ENCODE measurements at regions not wholly inside any gene's neighbourhood (a gene's known extent, or its start where the extent isn't known, plus 50 kb on each side); places are given as distances from the start of the nearest gene placed in this dataset.

GRCh38 chr12:125515887-125516286 is 450.7 kb downstream of the AACS start:
- Mint-ChIP-seq H3K4me3 (no peak overlapping the region), H3K4me1 (ENCODE audit: low read depth) (no peaks in the 10 kb centered on the region), H3K27ac (no peak overlapping the region), H3K36me3 (no peaks in the 10 kb centered on the region), H3K9me3 (ENCODE audit: low read depth) (no peaks in the 10 kb centered on the region), H3K27me3 (no peaks in the 10 kb centered on the region)

DNA sequence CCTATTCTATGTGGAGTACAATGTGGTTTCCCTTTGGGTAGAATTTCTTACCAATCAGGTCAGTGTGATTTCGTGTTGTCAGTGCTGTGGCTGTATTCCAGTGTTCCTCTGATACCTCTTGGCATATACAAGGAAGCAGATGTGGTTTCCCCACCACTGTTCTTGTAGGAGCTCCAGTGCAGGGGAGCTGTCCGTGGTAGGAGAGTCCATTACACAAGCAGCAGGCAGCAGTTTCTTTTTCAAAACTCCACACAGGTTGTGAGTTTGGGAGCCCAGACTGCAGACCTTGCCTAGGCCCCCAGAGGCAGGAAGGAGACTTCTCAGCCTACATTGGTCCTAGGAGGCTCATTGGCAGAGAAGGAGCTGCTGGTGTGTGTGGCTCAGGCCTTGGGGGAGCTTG is 452.8 kb downstream of the AACS start:
- Mint-ChIP-seq H3K4me3 (no peak overlapping the region), H3K4me1 (ENCODE audit: low read depth) (no peaks in the 10 kb centered on the region), H3K36me3 (no peaks in the 10 kb centered on the region), H3K27ac (no peak overlapping the region), H3K9me3 (ENCODE audit: low read depth) (no peaks in the 10 kb centered on the region), H3K27me3 (peaks cover 2% of the 10 kb centered on the region)

GRCh38 chr12:125519026-125519651 is 453.9 kb downstream of the AACS start:
- H3K9me3 Mint-ChIP-seq (ENCODE audit: low read depth) = no peaks in the 10 kb centered on the region
- no peaks in the 10 kb centered on the region for H3K4me1 Mint-ChIP-seq (ENCODE audit: low read depth)
- H3K27me3 Mint-ChIP-seq = peaks cover 2% of the 10 kb centered on the region
- no peak overlapping the region for H3K27ac Mint-ChIP-seq
- no peak overlapping the region for H3K4me3 Mint-ChIP-seq
- H3K36me3 Mint-ChIP-seq = no peaks in the 10 kb centered on the region

GRCh38 chr12:125525879-125526278 is 460.6 kb downstream of the AACS start:
- Mint-ChIP-seq H3K36me3 (no peaks in the 10 kb centered on the region), H3K4me3 (no peak overlapping the region), H3K27me3 (peaks cover 2% of the 10 kb centered on the region), H3K9me3 (ENCODE audit: low read depth) (no peaks in the 10 kb centered on the region), H3K27ac (no peak overlapping the region), H3K4me1 (ENCODE audit: low read depth) (no peaks in the 10 kb centered on the region)

DNA sequence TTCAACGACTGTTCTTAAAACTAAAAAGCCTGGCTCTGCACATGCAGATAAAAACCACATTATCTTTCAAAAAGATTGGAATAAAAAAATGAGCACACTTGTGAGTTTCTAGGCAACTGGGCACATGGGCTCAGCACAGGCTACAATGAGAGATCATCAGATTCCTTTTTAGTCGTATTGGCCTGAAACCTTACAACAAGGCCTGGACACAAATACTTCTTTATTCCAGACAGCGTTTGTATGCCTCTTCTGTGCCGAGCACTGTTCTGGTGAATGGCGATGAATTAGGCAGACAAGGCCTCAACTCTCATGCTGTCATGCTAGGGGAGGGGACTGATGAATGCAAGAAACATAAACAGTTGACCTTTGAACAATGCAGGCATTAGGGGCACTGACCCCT is 463.0 kb downstream of the AACS start:
- H3K9me3 Mint-ChIP-seq (ENCODE audit: low read depth) = no peaks in the 10 kb centered on the region
- H3K27me3 Mint-ChIP-seq = peaks cover 4% of the 10 kb centered on the region
- no peaks in the 10 kb centered on the region for H3K4me1 Mint-ChIP-seq (ENCODE audit: low read depth)
- H3K36me3 Mint-ChIP-seq = no peaks in the 10 kb centered on the region
- H3K4me3 Mint-ChIP-seq = no peak overlapping the region
- H3K27ac Mint-ChIP-seq = no peak overlapping the region

DNA sequence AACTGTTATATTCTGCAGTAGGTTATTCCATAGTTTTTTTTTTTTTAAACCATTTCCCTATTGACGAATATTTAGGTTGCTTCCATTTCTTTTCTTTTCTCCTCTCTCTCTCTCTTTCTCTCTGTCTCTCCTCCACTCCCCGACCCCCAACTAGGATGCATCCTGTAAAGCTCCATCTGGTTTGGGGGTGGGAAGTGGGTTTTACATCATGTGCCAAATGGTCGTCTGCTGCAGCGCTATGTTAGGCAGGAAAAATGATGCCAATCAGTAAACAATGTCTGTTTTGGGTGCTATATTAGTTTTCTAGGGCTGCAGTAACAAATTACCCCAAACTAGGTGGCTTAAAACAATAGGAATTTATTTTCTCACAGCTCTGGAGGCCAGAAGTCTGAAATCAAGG is 465.0 kb downstream of the AACS start:
- H3K27ac Mint-ChIP-seq = no peak overlapping the region
- no peaks in the 10 kb centered on the region for H3K9me3 Mint-ChIP-seq (ENCODE audit: low read depth)
- H3K27me3 Mint-ChIP-seq = peaks cover 4% of the 10 kb centered on the region
- H3K4me1 Mint-ChIP-seq (ENCODE audit: low read depth) = no peaks in the 10 kb centered on the region
- H3K4me3 Mint-ChIP-seq = no peak overlapping the region
- no peaks in the 10 kb centered on the region for H3K36me3 Mint-ChIP-seq

DNA sequence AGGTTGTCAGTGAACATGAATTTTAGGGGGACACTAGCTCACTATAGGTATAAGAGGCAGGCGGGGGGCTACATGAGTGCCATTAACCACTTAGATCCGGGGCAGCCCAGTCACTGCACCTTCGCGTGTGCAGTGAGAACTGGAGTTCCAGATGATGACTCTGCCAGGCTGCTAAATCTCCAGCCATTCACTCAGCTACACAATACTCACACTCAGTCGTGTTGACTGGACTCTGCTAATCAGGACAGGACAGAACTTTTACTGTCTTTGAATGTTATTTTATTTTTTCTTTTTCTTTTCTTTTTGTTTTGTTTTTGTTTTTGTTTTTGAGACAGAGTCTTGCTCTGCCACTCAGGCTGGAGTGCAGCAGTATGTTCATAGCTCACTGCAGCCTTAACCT is 465.6 kb downstream of the AACS start:
- no peaks in the 10 kb centered on the region for H3K36me3 Mint-ChIP-seq
- H3K27me3 Mint-ChIP-seq = peaks cover 4% of the 10 kb centered on the region
- H3K9me3 Mint-ChIP-seq (ENCODE audit: low read depth) = no peaks in the 10 kb centered on the region
- H3K4me1 Mint-ChIP-seq (ENCODE audit: low read depth) = no peaks in the 10 kb centered on the region
- H3K27ac Mint-ChIP-seq = no peak overlapping the region
- H3K4me3 Mint-ChIP-seq = no peak overlapping the region

GRCh38 chr12:125531574-125531973 is 466.3 kb downstream of the AACS start:
- Mint-ChIP-seq H3K9me3 (ENCODE audit: low read depth) (no peaks in the 10 kb centered on the region), H3K27me3 (peaks cover 4% of the 10 kb centered on the region), H3K4me3 (no peak overlapping the region), H3K4me1 (ENCODE audit: low read depth) (no peaks in the 10 kb centered on the region), H3K27ac (no peak overlapping the region), H3K36me3 (no peaks in the 10 kb centered on the region)

DNA sequence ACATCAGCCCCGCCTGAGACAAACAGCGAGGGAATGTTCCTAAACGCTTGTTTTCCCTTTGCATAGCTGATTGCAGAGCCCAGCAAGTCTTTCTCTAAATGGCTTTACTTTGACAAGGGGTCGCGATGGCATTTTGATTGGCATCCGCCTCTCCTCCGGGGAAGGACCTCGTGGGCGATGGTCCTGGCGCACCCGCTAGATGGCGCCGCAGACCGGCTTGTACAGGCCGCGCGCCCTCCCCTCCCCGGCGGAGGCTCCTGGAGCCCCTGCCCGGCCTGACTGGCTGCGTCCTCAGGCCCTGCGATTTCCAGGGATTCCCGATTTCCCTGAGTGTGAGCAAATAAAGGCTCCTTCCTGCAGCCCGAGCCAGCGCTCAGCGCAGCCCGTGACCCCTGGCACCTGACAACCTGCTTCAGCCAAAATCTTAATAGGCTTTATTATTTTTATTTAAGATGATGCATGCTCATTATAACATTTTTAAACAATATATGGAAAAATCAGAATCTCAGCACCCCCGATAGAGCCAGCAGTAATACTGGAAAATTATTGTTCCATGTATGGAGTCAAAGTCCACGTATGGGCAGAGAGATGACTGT is 468.3 kb downstream of the AACS start:
- Mint-ChIP-seq H3K36me3 (no peaks in the 10 kb centered on the region), H3K4me3 (no peak overlapping the region), H3K4me1 (ENCODE audit: low read depth) (no peaks in the 10 kb centered on the region), H3K27me3 (peaks cover 4% of the 10 kb centered on the region), H3K27ac (no peak overlapping the region), H3K9me3 (ENCODE audit: low read depth) (no peaks in the 10 kb centered on the region)

DNA sequence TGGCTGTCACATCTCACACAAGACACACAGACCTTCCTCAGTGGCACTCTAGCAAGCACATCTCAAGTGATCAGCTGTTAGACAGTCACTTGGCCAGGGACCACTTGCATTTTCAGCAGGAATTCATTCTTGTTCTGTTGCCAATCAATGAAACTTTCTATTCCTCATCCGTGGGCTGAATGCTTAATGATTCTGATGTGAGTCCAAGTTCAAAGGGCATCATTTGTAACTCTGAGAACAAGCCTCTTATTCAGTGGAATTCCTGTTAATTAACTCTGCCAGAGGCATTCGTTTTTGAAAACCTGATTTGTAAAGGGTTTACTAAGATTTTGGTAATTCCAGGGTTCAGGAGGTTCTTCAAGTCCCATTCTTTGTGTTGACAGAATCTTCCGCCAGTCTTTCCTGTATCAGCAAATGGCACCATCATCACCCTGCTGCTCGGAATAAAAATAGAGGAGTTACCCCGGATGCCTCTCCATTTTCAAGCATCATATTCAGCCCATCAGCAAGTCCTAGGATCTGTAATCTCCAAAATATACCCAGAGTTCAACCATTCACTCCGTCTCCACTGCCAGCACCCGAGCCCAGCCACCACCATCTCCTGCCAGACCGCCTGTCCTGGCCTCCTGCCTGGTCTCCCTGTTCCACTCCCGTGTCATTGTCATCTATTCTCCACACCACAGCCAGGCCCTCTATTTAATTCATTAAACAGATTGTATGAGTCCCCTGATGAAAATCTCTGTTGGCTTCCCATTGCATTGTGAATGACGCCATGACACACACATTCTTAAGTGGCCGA is 473.4 kb downstream of the AACS start:
- Mint-ChIP-seq H3K36me3 (no peaks in the 10 kb centered on the region), H3K27me3 (no peaks in the 10 kb centered on the region), H3K9me3 (ENCODE audit: low read depth) (peaks cover 7% of the 10 kb centered on the region), H3K4me1 (ENCODE audit: low read depth) (no peaks in the 10 kb centered on the region), H3K27ac (no peak overlapping the region), H3K4me3 (no peak overlapping the region)

DNA sequence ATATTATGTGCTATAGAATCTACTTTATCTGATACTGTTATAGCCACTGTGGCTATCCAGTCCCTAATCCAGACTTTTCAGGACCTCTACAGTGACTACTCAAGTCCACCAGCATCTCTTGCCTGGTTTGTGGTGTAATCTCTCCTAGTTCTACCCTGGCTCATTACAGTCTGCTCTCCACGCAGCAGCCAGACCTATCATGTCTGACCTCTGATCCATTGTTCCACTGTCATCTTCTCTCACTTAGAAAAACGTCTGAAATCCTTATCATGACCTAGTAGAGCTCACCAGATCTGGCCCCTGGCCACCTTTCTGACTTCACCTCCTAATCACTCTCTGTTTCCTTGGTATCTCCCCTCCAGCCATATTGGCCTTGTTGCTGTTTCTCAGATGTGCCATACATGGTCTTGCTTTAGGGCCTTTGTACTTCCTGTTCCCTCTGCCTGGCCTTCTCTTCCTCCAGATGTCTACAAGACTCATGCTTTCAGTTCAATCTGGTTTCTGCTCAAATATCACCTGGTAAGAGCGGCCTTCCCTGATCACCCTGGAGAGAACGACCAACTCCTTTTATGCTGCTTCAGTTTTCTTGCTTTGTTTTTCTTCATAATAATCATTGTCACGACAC is 475.5 kb downstream of the AACS start:
- Mint-ChIP-seq H3K4me1 (ENCODE audit: low read depth) (no peaks in the 10 kb centered on the region), H3K27me3 (no peaks in the 10 kb centered on the region), H3K36me3 (no peaks in the 10 kb centered on the region), H3K27ac (no peak overlapping the region), H3K4me3 (no peak overlapping the region), H3K9me3 (ENCODE audit: low read depth) (peaks cover 7% of the 10 kb centered on the region)

GRCh38 chr12:125544960-125545359 is 479.7 kb downstream of the AACS start:
- Mint-ChIP-seq H3K4me3 (no peak overlapping the region), H3K27me3 (peaks cover 2% of the 10 kb centered on the region), H3K9me3 (ENCODE audit: low read depth) (peaks cover 12% of the 10 kb centered on the region), H3K36me3 (no peaks in the 10 kb centered on the region), H3K4me1 (ENCODE audit: low read depth) (no peaks in the 10 kb centered on the region), H3K27ac (no peak overlapping the region)

GRCh38 chr12:125549171-125549570 is 483.9 kb downstream of the AACS start:
- Mint-ChIP-seq H3K4me3 (no peak overlapping the region), H3K9me3 (ENCODE audit: low read depth) (peaks cover 4% of the 10 kb centered on the region), H3K4me1 (ENCODE audit: low read depth) (no peaks in the 10 kb centered on the region), H3K36me3 (no peaks in the 10 kb centered on the region), H3K27me3 (peaks cover 2% of the 10 kb centered on the region), H3K27ac (no peak overlapping the region)

DNA sequence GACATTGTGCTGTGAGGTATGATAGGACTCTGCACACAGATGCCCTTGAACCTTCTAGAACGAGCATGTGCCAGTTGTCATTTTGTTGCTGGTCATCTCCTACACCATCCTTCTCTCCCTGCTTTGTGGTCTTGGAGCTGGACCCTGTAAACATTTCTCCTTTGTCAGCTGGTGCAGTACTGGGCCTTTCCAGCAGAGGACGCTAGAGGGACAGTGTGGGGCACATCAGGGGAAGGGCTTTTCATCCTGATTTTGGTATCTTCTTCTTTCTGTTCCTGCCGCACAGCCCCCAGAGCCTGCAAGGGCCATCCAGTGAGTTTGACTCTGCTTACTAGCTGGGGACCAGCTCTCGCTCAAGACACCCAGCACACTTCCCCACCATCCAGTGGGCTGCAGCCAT is 484.6 kb downstream of the AACS start:
- no peaks in the 10 kb centered on the region for H3K36me3 Mint-ChIP-seq
- peaks cover 8% of the 10 kb centered on the region for H3K9me3 Mint-ChIP-seq (ENCODE audit: low read depth)
- H3K27me3 Mint-ChIP-seq = peaks cover 2% of the 10 kb centered on the region
- H3K4me3 Mint-ChIP-seq = no peak overlapping the region
- H3K4me1 Mint-ChIP-seq (ENCODE audit: low read depth) = no peaks in the 10 kb centered on the region
- no peak overlapping the region for H3K27ac Mint-ChIP-seq

- Mint-ChIP-seq H3K4me1 (ENCODE audit: low read depth) (no peaks in the 10 kb centered on the region), H3K9me3 (ENCODE audit: low read depth) (peaks cover 11% of the 10 kb centered on the region), H3K27me3 (peaks cover 4% of the 10 kb centered on the region), H3K27ac (no peak overlapping the region), H3K4me3 (no peak overlapping the region), H3K36me3 (no peaks in the 10 kb centered on the region)
Measured at GRCh38 chr12:125552295-125552694, 487.1 kb downstream of the AACS start.
